ENCODE measurements at regions not wholly inside any gene's neighbourhood (a gene's known extent, or its start where the extent isn't known, plus 50 kb on each side); places are given as distances from the start of the nearest gene placed in this dataset.

GRCh38 chr17:72511874-72512273, 391.1 kb downstream of the SOX9 start:
- no peak for DNase-seq (ENCODE audit: low spot score)
- peaks cover 21% of the 10 kb centered on the region for H3K4me1 ChIP-seq (ENCODE audit: insufficient read depth)
- TF ChIP-seq, protein P1, sequence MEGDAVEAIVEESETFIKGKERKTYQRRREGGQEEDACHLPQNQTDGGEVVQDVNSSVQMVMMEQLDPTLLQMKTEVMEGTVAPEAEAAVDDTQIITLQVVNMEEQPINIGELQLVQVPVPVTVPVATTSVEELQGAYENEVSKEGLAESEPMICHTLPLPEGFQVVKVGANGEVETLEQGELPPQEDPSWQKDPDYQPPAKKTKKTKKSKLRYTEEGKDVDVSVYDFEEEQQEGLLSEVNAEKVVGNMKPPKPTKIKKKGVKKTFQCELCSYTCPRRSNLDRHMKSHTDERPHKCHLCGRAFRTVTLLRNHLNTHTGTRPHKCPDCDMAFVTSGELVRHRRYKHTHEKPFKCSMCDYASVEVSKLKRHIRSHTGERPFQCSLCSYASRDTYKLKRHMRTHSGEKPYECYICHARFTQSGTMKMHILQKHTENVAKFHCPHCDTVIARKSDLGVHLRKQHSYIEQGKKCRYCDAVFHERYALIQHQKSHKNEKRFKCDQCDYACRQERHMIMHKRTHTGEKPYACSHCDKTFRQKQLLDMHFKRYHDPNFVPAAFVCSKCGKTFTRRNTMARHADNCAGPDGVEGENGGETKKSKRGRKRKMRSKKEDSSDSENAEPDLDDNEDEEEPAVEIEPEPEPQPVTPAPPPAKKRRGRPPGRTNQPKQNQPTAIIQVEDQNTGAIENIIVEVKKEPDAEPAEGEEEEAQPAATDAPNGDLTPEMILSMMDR (conservative IDR thresholded peaks at IDR 0.05; ENCODE audit: low read depth in 2 of 2), result no peak
- TF ChIP-seq ZNF114 (CRISPR knock-in tag; IDR thresholded peaks at IDR 0.05), result no peak
- no peak for TF ChIP-seq ZNF462 (CRISPR knock-in tag; IDR thresholded peaks at IDR 0.05)
- no peak for TF ChIP-seq NANOG (IDR thresholded peaks at IDR 0.05; ENCODE audit: borderline replicate concordance)
- TF ChIP-seq EZH2phosphoT487 (IDR thresholded peaks at IDR 0.05; ENCODE audit: unreplicated experiment), result no peak
- TF ChIP-seq EZH2 (IDR thresholded peaks at IDR 0.05; ENCODE audit: low read depth, unreplicated experiment), result no peak
- TF ChIP-seq ZNF331 (CRISPR knock-in tag; IDR thresholded peaks at IDR 0.05; ENCODE audit: low read depth), result no peak
- no peak for TF ChIP-seq JUNB (IDR thresholded peaks at IDR 0.05; ENCODE audit: unreplicated experiment)

More at GRCh38 chr17:72511874-72512273, 391.1 kb downstream of the SOX9 start:
- H3K9me3 Mint-ChIP-seq, result no peaks in the 10 kb centered on the region
- H3K27me3 Mint-ChIP-seq (ENCODE audit: insufficient read depth, low read depth, poor library complexity), result peaks cover 6% of the 10 kb centered on the region
- Histone ChIP-seq H3K36me3 (ENCODE audit: insufficient read depth) (no peaks in the 10 kb centered on the region), H3K27ac (ENCODE audit: low read depth) (no peak overlapping the region), H3K27me3 (ENCODE audit: insufficient read depth) (no peaks in the 10 kb centered on the region), H4K20me1 (replicated peaks; ENCODE audit: insufficient read depth) (no peaks in the 10 kb centered on the region), H2AFZ (no peak overlapping the region), H3K79me2 (replicated peaks; ENCODE audit: insufficient read depth) (no peaks in the 10 kb centered on the region), H3F3A (replicated peaks; ENCODE audit: low read depth) (no peaks in the 10 kb centered on the region), H3K4me3 (no peak overlapping the region), H3K9me2 (ENCODE audit: insufficient read depth) (no peaks in the 10 kb centered on the region), H3K4me2 (no peak overlapping the region)
- no peak overlapping the region for H3K4me3 Mint-ChIP-seq
- H3K27ac Mint-ChIP-seq, result no peak overlapping the region
- peaks cover 56% of the 10 kb centered on the region for H3K4me1 Mint-ChIP-seq
- no peak for ATAC-seq
- H3K36me3 Mint-ChIP-seq (ENCODE audit: low read depth), result no peaks in the 10 kb centered on the region

Data from GM23338 (cell line).